SKM-1 (cell line): ENCODE measurements at regions not wholly inside any gene's neighbourhood (a gene's known extent, or its start where the extent isn't known, plus 50 kb on each side); places are given as distances from the start of the nearest gene placed in this dataset.

Experiments
- DNase-seq: peaks from one replicate; lab custom pipeline; 2025; ENCODE audit not compliant: unreplicated experiment; lab: John Stamatoyannopoulos, UW

DNA sequence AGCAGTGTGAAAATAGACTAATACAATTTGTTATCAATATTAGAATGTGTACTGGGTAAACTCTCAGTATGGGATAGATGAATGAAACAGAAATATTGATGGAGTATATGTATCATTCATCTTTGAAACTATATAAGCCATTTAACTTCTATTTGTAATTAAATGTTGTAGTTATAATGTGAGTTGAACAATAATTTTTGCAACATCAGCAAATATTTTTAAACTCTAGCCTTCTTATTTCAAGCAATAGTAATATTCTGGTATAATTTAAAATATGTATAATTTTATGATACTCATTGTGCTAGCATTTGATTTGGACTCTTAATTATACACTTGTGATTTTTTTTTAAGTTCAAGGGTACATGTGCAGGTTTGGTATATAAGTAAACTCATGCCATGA lies 59.6 kb upstream of the RGMB start:
- no peak for DNase-seq

DNA sequence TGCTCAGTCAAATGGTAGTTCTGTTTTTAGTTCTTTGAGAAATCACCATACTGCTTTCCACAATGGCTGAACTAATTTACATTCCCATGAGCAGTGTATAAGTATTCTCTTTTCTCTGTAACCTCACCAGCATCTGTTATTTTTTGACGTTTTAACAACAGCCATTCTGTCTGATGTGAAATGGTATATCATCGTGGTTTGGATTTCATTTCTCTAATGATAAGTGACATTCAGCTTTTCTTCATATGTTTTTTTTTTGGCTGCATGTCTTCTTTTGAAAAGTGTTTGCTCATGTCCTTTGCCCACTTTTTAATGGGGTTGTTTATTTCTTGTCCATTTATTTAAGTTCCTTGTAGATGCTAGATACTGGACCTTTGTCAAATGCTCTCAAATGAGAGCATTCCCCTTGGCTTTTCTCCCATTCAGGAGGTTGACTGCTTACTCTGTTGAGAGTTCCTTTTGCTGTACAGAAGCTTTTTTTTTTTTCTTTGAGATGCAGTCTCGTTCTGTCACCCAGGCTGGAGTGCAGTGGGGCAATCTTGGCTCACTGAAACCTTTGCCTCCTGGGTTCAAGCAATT lies 58.7 kb upstream of the RGMB start:
- no peak for DNase-seq

DNA sequence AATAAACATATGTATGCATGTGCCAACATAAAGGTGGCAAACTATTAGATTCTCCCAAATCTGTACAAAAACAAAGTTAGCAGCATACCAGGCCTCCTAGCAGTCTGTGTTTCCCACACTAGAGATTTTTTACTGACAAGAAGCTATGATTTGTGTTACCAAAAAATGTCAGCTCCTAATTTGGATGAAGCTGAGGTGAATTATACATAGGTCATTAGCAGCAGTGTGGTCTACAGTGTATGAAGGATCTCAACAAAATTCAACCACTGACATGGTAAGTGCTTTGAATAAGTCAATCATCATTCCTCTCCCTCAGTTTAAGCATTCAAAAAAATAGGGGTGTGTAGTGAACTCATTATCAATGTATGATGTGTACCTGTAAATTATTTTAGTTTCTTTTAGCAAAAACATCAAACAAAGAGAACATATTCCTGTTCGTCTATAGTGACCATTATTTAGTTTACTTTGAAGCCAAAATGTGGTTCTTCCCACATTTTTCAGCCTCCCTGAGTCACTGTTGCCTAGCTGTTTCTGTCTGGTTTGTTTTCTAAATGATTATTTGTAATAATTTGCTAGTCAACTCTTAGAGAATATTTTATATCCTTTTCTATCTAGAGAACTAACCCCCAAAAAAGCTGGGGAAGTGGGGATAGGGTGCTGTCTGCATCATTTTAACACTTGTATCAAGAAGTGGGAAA lies 52.1 kb upstream of the RGMB start:
- no peak for DNase-seq

DNA sequence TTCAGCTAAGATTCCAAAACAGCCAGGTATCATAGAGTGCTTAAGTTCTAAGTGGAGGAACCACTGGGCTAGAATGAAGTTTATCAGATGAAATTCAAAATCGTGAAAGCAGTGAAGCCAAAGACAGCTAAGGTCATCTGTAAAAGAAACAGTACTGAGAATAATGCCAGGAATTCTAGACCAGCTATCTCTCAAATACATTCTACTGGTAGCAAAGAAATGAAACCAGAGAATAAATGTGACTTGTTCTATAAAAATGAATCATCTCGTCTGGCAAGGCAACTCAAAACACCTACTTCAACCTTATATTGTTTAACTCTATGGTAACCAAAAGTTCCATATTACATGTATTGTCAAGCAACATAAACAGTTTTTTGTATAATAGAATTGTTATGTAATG lies 51.3 kb upstream of the RGMB start:
- DNase-seq = no peak

DNA sequence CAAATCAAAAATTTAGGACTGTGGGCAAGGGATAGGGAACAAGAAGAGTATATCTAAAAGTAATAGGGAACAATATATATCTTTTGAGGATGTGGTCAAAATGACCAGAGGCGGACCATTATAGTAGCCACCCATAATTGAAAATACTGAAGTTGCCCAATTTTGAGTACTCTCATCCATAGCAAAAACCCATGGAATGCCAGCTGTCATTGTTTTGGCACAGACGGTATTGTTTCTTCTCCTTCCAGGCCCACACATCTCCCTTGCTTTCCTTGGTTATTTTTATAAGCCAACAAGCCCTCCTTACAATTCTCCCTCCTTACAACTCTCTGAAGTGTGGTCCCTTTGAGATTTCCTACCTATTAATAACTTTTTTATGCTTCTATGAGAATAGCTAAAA lies 50.4 kb upstream of the RGMB start:
- no peak for DNase-seq
